ENCODE measurements at regions not wholly inside any gene's neighbourhood (a gene's known extent, or its start where the extent isn't known, plus 50 kb on each side); places are given as distances from the start of the nearest gene placed in this dataset.
"Not testable (repeated sequence)": the region's sequence is repeated elsewhere in the genome, so short reads cannot be mapped to it uniquely, and the experiment has no call there.

- DNase-seq: peak; percentile 29
Observed at GRCh38 chr13:33554919-33555791, 262.8 kb upstream of the RFC3 start.

- DNase-seq: no peak
Observed at GRCh38 chr13:33556828-33557227, 261.1 kb upstream of the RFC3 start.

- DNase-seq: no peak
Observed at GRCh38 chr13:33560726-33561125, 257.2 kb upstream of the RFC3 start.

- DNase-seq: no peak
Observed at GRCh38 chr13:33561627-33562026, 256.3 kb upstream of the RFC3 start.

- DNase-seq: no peak
Observed at GRCh38 chr13:33571618-33572017, 246.3 kb upstream of the RFC3 start.

- not testable (repeated sequence) for DNase-seq
Observed at GRCh38 chr13:33572322-33572721, 245.6 kb upstream of the RFC3 start.

GRCh38 chr13:33575378-33575777, 242.6 kb upstream of the RFC3 start:
- DNase-seq: no peak

- no peak for DNase-seq
Observed at GRCh38 chr13:33577007-33577406, 240.9 kb upstream of the RFC3 start.

GRCh38 chr13:33578786-33579185, 239.2 kb upstream of the RFC3 start:
- DNase-seq: no peak

GRCh38 chr13:33582121-33582520, 235.8 kb upstream of the RFC3 start:
- DNase-seq: no peak

GRCh38 chr13:33583398-33583797, 234.6 kb upstream of the RFC3 start:
- no peak for DNase-seq

GRCh38 chr13:33590936-33591335, 227.0 kb upstream of the RFC3 start:
- DNase-seq: no peak

- peak; percentile 9 for DNase-seq
Observed at GRCh38 chr13:33606692-33607091, 211.3 kb upstream of the RFC3 start.

GRCh38 chr13:33610438-33611120, 207.4 kb upstream of the RFC3 start:
- DNase-seq: no peak

GRCh38 chr13:33611121-33611805, 206.7 kb upstream of the RFC3 start:
- DNase-seq: peak; percentile 13

GRCh38 chr13:33612641-33613638, 205.0 kb upstream of the RFC3 start:
- no peak for DNase-seq

- no peak for DNase-seq
Observed at GRCh38 chr13:33615436-33615835, 202.5 kb upstream of the RFC3 start.

GRCh38 chr13:33616130-33616529, 201.8 kb upstream of the RFC3 start:
- DNase-seq: no peak

- no peak for DNase-seq
Observed at GRCh38 chr13:33617055-33617454, 200.9 kb upstream of the RFC3 start.

GRCh38 chr13:33624253-33624652, 193.7 kb upstream of the RFC3 start:
- no peak for DNase-seq

- no peak for DNase-seq
Observed at GRCh38 chr13:33624740-33625139, 193.2 kb upstream of the RFC3 start.

- no peak for DNase-seq
Observed at GRCh38 chr13:33626407-33626806, 191.5 kb upstream of the RFC3 start.
